ENCODE measurements at regions not wholly inside any gene's neighbourhood (a gene's known extent, or its start where the extent isn't known, plus 50 kb on each side); places are given as distances from the start of the nearest gene placed in this dataset.

- TF ChIP-seq CTCF (IDR thresholded peaks at IDR 0.05) (no peak), POLR2AphosphoS5 (IDR thresholded peaks at IDR 0.05) (no peak), POLR2A (IDR thresholded peaks at IDR 0.05) (no peak)
These were observed 156.7 kb upstream of the SALL3 start for GRCh38 chr18:78822949-78823285.

Measured in sigmoid colon (tissue), 4 donors.